GM12878 (cell line): ENCODE measurements at regions not wholly inside any gene's neighbourhood (a gene's known extent, or its start where the extent isn't known, plus 50 kb on each side); places are given as distances from the start of the nearest gene placed in this dataset.

Experiments
- ATAC-seq: fragments of 200-7000 bp; cut with Tn5 transposase; 3 replicates; pipeline ENCODE4 v1.9.1; 2020; ENCODE audit warnings: mild to moderate bottlenecking, moderate library complexity
- BruUV-seq: library from RNA; stranded (reverse); fragments of 400-500 nt; replicated peaks from 2 replicates; lab custom pipeline; 2021; lab: Mats Ljungman, UMichigan
- CTCF ChIA-PET: fragments of 300-600 bp; sonication (Branson Sonifier 250); formaldehyde crosslinking; extraction: SDS; loops from one replicate; lab custom pipeline; 2021; ENCODE audit warnings: inconsistent platforms; lab: Yijun Ruan, JAX
- POLR2A ChIA-PET: fragments of 350-600 bp; formaldehyde crosslinking; extraction: SDS; loops from one replicate; lab custom pipeline; 2021; ENCODE audit warnings: inconsistent platforms; lab: Charles Lee
- RAD21 ChIA-PET: fragments of 300-600 bp; sonication (Branson Sonifier 250); formaldehyde crosslinking; loops from one replicate; lab custom pipeline; 2023; ENCODE audit warnings: antibody characterized with exemption; ENCODE audit not compliant: unreplicated experiment; lab: Charles Lee
- SMC1A ChIA-PET: fragments of 300-600 bp; sonication (Branson Sonifier 250); formaldehyde crosslinking; loops from one replicate; lab custom pipeline; 2023; ENCODE audit not compliant: unreplicated experiment, uncharacterized antibody; lab: Charles Lee
- DNase-seq: peaks from one replicate; pipeline ENCODE4 v3.0.0-alpha.2; 2011; ENCODE audit warnings: low read depth, low spot score
- FAIRE-seq: peaks from 3 replicates; lab custom pipeline; 2011; peaks lifted over from hg19 to GRCh38; lab: Jason Lieb, UNC
- H2AFZ ChIP-seq: 2 replicates; pipeline ENCODE4 v1.6.0; 2011; ENCODE audit warnings: low read depth, low read length, control low read depth; ENCODE audit not compliant: control insufficient read depth
- H3K27ac ChIP-seq: 2 replicates; pipeline ENCODE4 v1.5.1; 2011; ENCODE audit warnings: control low read depth; ENCODE audit not compliant: control insufficient read depth, insufficient read depth
- H3K27me3 ChIP-seq, 2 experiments: replicated peaks in 1 of 2; 2 replicates each; pipeline versions ENCODE4 v1.6.0 to v1.6.1; 2011; ENCODE audit warnings: low read length in 1 of 2; ENCODE audit not compliant: control insufficient read depth in 2 of 2, insufficient read depth in 2 of 2
- H3K36me3 ChIP-seq, 2 experiments: 2 replicates each; pipeline ENCODE4 v1.5.1; 2011; ENCODE audit warnings: low read length in 1 of 2; ENCODE audit not compliant: control insufficient read depth in 2 of 2, insufficient read depth in 2 of 2
- H3K4me1 ChIP-seq: 2 replicates; pipeline ENCODE4 v1.6.1; 2011; ENCODE audit warnings: mild to moderate bottlenecking, low read length, moderate library complexity, mixed read lengths; ENCODE audit not compliant: control insufficient read depth, insufficient read depth
- H3K4me2 ChIP-seq: 2 replicates; pipeline ENCODE4 v1.6.0; 2011; ENCODE audit warnings: control low read depth; ENCODE audit not compliant: control insufficient read depth, insufficient read depth
- H3K4me3 ChIP-seq: fragments of 200-600 bp; sonication (generic); 2 replicates; pipeline ENCODE4 v1.5.1; 2016
- H3K79me2 ChIP-seq: 2 replicates; pipeline ENCODE4 v1.6.0; 2011; ENCODE audit warnings: low read length; ENCODE audit not compliant: control insufficient read depth, insufficient read depth
- H3K9ac ChIP-seq: 2 replicates; pipeline ENCODE4 v1.8.0; 2011; ENCODE audit warnings: low read length, control low read depth, mixed read lengths; ENCODE audit not compliant: control insufficient read depth, insufficient read depth
- H3K9me3 ChIP-seq: replicated peaks from 3 replicates; pipeline ENCODE4 v1.5.1; 2011; ENCODE audit warnings: mild to moderate bottlenecking, low read length; ENCODE audit not compliant: control insufficient read depth, insufficient read depth
- H4K20me1 ChIP-seq: 2 replicates; pipeline ENCODE4 v1.6.0; 2011; ENCODE audit not compliant: control insufficient read depth, insufficient read depth
- ASH2L ChIP-seq: fragments of 300-600, 200-600 bp; sonication (generic); IDR thresholded peaks from 2 replicates; pipeline ENCODE4 v1.6.1; 2017; ENCODE audit warnings: low read depth, mild to moderate bottlenecking, borderline replicate concordance
- BRCA1 ChIP-seq: IDR thresholded peaks from 2 replicates; pipeline ENCODE4 v1.6.1; 2011; ENCODE audit warnings: low read depth, low read length, improper control_type of control experiment
- MXI1 ChIP-seq: fragments of 150-350 bp; IDR thresholded peaks from 2 replicates; pipeline ENCODE4 v1.6.1; 2011; ENCODE audit warnings: low read depth, mild to moderate bottlenecking, inconsistent platforms, low read length, improper control_type of control experiment
- RUNX3 ChIP-seq: IDR thresholded peaks from 2 replicates; pipeline ENCODE4 v1.6.1; 2012; ENCODE audit warnings: low read length, inconsistent platforms
- TAF1 ChIP-seq: IDR thresholded peaks from 2 replicates; pipeline ENCODE4 v1.6.1; 2011; ENCODE audit warnings: mild to moderate bottlenecking, low read depth, low read length, borderline replicate concordance
- ZBTB33 ChIP-seq: fragments of 450-650 bp; IDR thresholded peaks from 2 replicates; pipeline ENCODE4 v1.6.1; 2017; ENCODE audit warnings: mild to moderate bottlenecking
- ZBTB40 ChIP-seq: fragments of 450-650 bp; IDR thresholded peaks from 2 replicates; pipeline ENCODE4 v1.6.1; 2016; ENCODE audit warnings: mild to moderate bottlenecking, moderate library complexity, borderline replicate concordance
- ZNF687 ChIP-seq: fragments of 450-650 bp; IDR thresholded peaks from 2 replicates; pipeline ENCODE4 v1.6.1; 2017; ENCODE audit warnings: mild to moderate bottlenecking, moderate library complexity
- WGBS: methylation state at CpG from one replicate; pipeline ENCODE4 v1.1.6; 2016; ENCODE audit warnings: low lambda C conversion rate; ENCODE audit not compliant: insufficient replicate concordance, insufficient coverage; ENCODE audit errors: missing lambda C conversion rate; 5-methylcytosine and 5-hydroxymethylcytosine counted together
- in situ Hi-C: fragments of 300-500 bp; cut with MboI; formaldehyde crosslinking; loops from 9 replicates; pipeline ENCODE4 v1.14.3; 2018; ENCODE audit warnings: mixed read lengths
- intact Hi-C: fragments of 100-400 bp; cut with micrococcal nuclease; formaldehyde crosslinking; loops from one replicate; pipeline ENCODE4 v1.14.2; 2022; ENCODE audit not compliant: unreplicated experiment
- TF ChIP-seq, protein P1 (sequence below): fragments of 450-650 bp; IDR thresholded peaks from 2 replicates; pipeline ENCODE4 v1.6.1; 2014; ENCODE audit warnings: mild to moderate bottlenecking
- TF ChIP-seq, protein P2 (sequence below): fragments of 450-650 bp; conservative IDR thresholded peaks from 2 replicates; pipeline ENCODE4 v1.6.1; 2017; ENCODE audit warnings: mild to moderate bottlenecking, moderate library complexity
- TF ChIP-seq, protein P3 (sequence below): IDR thresholded peaks from 2 replicates; pipeline ENCODE4 v1.6.1; 2012; ENCODE audit warnings: low read depth, low read length, improper control_type of control experiment

DNA sequence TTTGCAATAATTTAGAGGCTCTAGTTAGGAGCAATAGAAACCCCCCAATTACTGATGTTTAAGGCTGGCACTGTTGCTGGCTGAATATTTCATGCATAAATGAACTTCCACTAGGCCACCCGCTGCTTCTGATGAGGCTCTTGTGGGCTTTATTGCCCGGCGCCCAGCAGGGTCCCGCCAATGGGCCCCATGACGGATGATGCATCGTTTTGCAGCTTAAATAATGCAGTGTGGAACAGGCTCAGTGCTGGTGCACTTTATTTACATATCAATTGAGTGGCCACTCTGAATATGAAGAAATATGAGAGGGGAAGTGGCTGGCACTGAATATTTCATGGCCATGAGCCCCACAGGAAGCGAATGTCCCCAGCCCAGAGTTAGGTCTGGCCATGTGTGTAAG, 155.3 kb upstream of the MAFB start:
- Histone ChIP-seq H3K27me3 (no peaks in the 10 kb centered on the region), H3K79me2 (no peaks in the 10 kb centered on the region), H3K27ac (no peak overlapping the region), H3K4me2 (no peak overlapping the region), H2AFZ (no peak overlapping the region), H3K4me1 (no peaks in the 10 kb centered on the region), H3K9ac (no peak overlapping the region), H3K4me3 (no peak overlapping the region), H3K36me3 (no peaks in the 10 kb centered on the region), H4K20me1 (no peaks in the 10 kb centered on the region), H3K9me3 (no peaks in the 10 kb centered on the region)
- no TSS peak for BruUV-seq
- 54% methylated on average over 7 of the region's 7 CpGs for WGBS
- SMC1A ChIA-PET: no interaction called here
- CTCF ChIA-PET: no interaction called here
- POLR2A ChIA-PET: no interaction called here
- FAIRE-seq: no peak
- RAD21 ChIA-PET: no interaction called here
- DNase-seq: no peak
- ATAC-seq: no peak
- intact Hi-C loops (no loop called here), in situ Hi-C loops (no loop called here)
- TF ChIP-seq ZBTB40: no peak
- no peak for TF ChIP-seq ZBTB33
- TF ChIP-seq TAF1: no peak
- no peak for TF ChIP-seq RUNX3
- no peak for TF ChIP-seq ZNF687
- TF ChIP-seq, protein P1, sequence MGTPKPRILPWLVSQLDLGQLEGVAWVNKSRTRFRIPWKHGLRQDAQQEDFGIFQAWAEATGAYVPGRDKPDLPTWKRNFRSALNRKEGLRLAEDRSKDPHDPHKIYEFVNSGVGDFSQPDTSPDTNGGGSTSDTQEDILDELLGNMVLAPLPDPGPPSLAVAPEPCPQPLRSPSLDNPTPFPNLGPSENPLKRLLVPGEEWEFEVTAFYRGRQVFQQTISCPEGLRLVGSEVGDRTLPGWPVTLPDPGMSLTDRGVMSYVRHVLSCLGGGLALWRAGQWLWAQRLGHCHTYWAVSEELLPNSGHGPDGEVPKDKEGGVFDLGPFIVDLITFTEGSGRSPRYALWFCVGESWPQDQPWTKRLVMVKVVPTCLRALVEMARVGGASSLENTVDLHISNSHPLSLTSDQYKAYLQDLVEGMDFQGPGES: no peak
- TF ChIP-seq BRCA1: no peak
- TF ChIP-seq, protein P2, sequence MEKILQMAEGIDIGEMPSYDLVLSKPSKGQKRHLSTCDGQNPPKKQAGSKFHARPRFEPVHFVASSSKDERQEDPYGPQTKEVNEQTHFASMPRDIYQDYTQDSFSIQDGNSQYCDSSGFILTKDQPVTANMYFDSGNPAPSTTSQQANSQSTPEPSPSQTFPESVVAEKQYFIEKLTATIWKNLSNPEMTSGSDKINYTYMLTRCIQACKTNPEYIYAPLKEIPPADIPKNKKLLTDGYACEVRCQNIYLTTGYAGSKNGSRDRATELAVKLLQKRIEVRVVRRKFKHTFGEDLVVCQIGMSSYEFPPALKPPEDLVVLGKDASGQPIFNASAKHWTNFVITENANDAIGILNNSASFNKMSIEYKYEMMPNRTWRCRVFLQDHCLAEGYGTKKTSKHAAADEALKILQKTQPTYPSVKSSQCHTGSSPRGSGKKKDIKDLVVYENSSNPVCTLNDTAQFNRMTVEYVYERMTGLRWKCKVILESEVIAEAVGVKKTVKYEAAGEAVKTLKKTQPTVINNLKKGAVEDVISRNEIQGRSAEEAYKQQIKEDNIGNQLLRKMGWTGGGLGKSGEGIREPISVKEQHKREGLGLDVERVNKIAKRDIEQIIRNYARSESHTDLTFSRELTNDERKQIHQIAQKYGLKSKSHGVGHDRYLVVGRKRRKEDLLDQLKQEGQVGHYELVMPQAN: no peak
- no peak for TF ChIP-seq ASH2L
- TF ChIP-seq MXI1: no peak
- TF ChIP-seq, protein P3, sequence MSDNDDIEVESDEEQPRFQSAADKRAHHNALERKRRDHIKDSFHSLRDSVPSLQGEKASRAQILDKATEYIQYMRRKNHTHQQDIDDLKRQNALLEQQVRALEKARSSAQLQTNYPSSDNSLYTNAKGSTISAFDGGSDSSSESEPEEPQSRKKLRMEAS: no peak
